NCI-H1436 treated with DMSO at 0.1 percent for 48 hours (cell line): ENCODE measurements at regions not wholly inside any gene's neighbourhood (a gene's known extent, or its start where the extent isn't known, plus 50 kb on each side); places are given as distances from the start of the nearest gene placed in this dataset.

ENCODE experiments used
- DNase-seq: peaks from one replicate; lab custom pipeline; 2025; lab: John Stamatoyannopoulos, UW

- DNase-seq, result no peak
Measured at GRCh38 chr6:165950316-165950715, 217.3 kb downstream of the TBXT start.

DNA sequence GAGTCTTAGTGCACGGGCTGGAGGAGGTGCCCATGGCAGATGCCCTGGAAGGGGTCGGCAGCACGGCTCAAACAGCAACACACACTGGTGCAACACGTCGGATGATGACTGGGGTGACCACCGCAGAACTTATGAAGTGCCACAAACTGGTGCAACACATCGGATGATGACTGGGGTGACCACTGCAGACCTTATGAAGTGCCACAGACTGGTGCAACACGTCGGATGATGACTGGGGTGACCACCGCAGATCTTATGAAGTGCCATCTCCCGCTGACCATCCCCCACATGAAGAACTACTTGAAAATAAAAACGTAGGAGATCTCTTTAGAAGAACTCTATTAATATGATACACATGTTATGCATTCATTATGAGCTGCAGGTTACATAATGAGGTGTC is 218.3 kb downstream of the TBXT start:
- DNase-seq, result no peak

GRCh38 chr6:165944002-165944466 is 223.6 kb downstream of the TBXT start:
- no peak for DNase-seq

DNA sequence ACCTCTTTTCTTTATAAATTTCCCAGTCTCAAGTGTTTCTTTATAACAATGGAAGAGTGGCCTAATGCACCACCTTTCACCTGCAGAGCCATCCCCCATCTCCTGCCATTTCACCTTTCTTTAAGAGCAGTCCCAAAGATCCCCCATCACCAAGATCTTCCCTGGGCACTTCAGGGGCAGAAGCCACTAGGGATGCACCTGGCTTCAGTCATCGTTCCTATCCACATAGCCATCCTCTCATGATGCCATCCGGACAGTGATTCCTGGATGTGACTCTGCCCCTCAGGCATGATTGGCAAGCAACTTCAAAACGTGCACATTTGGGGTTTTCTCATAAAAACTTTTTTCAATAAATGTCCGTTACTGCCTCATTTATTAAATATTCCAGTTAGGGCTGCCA is 225.9 kb downstream of the TBXT start:
- DNase-seq, result no peak

DNA sequence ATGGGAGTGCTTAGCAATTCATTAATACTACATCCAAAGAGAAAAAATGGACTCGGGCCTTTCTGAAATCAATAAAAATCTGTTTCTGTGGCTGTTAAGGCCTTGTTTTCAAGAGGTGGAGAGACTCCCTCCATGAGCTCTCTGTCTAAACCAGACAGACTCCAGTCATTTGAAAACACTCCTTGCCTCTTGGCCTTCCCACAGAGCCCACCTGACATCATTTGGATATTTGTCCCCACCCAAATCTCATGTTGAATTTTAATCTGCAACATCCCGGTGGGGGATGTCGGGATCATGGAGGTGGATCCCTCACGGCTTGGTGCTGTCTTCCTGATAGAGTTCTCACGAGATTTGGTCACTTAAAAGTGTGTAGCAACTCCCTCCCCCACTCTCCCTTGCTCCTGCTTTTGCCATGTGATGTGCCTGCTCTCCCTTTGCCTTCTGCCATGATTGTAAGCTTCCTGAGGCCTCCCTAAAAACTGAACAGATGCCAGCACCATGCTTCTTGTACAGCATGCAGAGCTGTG is 226.3 kb downstream of the TBXT start:
- DNase-seq, result no peak

DNA sequence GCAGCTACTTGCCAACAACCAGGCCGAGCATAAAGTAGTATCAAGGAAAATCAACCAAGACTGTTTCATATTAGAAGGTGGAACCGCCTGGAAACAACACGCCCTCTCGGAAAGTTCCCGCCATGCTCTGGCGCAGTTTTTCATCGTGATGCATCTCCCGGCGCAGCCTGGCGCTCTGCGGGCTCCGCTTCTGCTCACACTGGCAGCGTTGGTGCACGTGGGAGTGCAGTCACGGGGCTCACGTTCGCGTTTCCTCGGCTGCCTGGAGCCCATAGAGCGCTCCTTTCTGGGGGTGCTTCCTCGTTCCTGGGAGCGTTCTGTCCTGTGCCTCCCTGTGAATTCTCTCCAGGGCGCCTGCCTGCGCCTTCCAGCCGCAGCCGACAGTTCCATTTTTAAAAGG is 227.3 kb downstream of the TBXT start:
- DNase-seq, result no peak

DNA sequence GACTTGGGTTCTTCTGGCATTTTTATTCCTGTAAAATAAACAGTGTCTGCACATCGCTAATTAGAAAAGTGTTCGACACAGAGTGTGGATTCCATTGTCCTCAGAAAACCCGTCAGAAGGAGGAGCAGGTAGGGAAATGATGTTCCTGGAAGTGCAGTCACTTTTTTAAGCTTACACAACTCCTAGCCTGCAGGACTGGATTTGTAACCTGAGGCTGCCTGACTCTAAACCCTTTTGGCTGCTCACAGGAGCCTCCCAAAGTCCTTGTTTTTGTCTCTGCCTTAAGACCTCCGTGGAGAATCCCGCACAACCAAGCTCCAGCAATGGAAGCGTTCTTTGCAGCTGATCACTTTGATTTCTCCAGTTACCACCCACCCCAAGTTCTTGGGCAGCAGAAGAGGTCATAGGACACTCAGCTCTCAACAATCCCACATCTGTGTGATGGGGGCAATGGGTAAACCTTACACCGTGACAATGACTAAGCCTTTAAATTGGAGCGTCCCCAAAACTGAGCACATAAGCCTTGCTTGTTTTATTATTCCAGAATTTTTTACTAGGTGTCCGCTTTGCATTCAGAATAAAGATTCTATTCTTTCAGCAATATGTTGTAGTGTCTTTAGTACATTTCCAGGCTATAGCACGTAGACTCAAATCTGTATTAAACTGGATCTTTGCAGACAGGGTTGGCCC is 227.9 kb downstream of the TBXT start:
- DNase-seq, result no peak

DNA sequence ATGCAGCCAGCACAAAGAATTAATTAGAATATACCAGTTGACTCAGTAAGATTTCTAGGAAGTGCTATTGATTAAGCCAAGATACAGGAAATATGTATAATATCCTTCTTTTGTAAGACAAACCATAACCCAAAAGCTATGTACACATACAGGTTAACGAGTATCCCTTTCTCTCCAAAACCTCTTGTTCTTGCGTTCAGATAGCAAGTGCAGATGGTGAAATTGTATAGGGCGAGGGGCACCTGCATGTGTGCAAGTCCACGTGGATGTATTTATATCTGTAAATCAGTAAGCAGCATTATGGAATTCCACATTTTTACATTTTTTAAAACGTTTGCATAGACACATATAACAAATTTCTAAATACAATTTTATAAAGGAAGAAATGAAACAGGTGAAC is 228.6 kb downstream of the TBXT start:
- no peak for DNase-seq

GRCh38 chr6:165937564-165938358 is 229.9 kb downstream of the TBXT start:
- no peak for DNase-seq

GRCh38 chr6:165936660-165937059 is 231.0 kb downstream of the TBXT start:
- no peak for DNase-seq

DNA sequence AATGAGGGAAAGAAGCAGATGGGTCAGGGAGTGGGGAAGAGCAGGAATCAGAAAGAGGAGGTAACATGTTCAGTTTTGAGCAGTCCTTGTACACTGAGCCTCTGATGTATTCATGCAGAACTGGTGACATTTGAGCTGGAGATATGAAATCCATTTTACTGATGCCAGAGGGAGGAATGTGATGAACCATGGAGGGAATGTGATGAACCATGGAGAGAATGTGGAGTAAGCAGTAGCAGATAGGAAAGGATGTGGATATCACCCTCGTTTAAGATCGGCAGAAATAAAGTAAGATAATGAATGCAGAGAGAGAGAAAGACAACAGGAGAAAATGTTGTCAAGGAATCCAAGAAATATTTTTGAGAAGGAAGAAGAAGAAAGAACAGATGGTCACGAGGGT is 231.6 kb downstream of the TBXT start:
- no peak for DNase-seq

DNA sequence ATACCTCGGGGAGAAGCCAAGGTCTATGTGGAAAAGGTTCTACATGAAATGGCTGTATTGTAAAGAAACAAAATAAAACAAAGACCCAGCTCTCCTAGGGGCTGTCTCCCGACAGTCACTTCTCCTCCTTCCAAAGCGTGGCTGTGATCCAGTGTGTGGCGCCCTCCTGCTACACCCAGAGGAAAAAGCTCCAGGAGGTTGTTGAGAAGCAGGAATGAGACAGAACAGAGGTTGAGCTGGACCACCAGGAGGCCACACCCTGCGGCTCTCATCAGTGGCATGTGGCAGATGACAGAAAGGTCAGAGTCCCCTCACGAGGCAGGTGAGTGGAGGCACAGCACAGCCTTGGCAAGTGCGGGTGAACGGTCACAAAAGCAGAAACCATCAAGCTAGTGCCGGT is 236.0 kb downstream of the TBXT start:
- DNase-seq, result no peak

DNA sequence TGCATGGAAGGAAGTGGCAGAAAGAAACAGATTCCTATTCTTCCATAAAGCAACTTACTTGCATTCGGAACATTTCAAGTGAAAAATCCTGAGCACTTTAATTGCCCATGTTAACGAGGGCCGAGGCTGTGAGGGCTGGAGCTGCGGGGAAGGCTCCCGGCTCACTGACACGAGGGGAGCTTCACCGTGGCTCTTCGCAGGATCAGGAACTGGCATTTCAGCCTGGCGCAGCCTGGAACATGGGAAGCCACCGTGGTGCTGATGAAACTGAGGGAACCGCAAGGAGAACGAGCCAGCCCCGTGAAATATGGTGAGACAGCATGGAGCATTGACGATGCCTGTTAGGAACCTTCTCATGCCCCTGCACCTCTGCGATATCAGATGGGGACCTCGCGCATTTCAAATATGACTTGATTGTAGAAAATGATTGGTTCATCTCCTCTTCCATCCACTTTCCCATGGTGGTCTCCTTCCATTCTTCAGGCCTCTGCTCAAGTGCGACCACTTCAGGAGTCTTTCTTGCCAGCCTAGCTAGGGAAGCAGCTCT is 236.9 kb downstream of the TBXT start:
- DNase-seq, result no peak

DNA sequence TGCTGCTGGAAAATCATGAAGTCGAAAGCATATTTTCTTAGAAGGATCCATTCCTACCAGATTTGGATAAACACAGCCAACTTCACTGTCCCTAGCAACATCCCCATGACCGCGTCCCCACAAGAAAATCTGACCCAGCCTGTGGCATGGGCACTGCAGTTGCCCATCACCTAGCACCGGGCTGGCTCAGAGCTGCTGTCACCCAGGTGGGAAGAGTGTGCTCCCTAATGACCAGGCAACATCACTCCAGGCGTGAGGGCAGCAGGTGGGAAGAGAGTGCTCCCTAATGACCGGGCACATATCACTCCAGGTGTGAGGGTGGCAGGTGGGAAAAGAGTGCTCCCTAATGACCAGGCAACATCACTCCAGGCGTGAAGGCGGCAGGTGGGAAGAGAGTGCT is 238.0 kb downstream of the TBXT start:
- no peak for DNase-seq

GRCh38 chr6:165926378-165926777 is 241.3 kb downstream of the TBXT start:
- no peak for DNase-seq

DNA sequence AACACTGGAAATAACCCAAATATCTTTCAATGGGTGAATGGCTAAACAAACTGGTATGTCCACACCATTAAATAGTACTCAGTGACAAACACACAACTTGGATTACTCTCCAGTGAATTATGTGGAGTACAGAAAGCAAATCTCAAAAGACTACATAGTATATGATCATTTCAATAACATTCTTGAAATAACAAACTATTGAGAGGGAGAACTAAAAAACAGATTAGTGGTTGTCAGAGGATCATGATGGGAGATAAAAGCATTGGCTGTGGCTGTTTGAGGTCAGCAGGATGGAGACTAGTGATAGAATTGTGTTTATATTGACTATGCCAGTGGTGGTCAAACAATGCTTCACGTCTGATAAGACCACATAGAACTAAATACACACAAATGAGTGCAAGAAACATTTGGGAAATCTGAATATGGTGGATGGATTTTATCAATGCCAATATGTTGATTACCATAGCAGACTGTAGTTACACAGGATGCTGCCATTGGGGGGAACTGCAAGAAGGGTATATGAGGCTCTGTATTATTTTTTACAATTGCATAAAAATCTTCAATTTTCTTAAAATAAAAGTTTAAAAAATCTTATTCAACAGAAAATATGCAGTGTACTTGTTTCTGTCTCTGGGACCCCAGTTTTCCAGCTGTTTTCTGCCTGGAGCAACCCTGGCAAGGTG is 242.0 kb downstream of the TBXT start:
- no peak for DNase-seq

DNA sequence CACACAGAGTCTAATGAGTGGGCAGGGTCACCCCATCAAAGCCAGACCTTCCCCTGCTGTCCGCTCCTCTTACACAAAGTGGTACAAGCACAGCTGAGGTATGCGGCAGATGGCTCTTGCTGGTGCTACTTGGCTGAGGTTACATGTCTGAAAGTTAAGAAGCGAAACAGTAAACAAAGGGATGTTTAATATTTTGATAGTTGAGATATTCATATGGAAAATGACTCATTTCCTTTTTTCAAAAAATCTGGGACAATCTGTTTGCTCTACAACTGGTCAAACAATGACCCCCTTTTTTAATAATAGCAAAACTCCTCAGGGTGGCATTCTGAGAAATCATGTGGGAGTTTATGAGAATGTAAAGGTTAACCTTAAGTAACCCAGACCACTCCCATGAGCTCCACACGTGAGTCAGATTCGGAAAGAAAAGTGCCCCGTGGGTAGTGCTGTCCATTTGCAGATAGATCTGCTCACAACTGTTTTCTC is 245.3 kb downstream of the TBXT start:
- DNase-seq, result no peak

DNA sequence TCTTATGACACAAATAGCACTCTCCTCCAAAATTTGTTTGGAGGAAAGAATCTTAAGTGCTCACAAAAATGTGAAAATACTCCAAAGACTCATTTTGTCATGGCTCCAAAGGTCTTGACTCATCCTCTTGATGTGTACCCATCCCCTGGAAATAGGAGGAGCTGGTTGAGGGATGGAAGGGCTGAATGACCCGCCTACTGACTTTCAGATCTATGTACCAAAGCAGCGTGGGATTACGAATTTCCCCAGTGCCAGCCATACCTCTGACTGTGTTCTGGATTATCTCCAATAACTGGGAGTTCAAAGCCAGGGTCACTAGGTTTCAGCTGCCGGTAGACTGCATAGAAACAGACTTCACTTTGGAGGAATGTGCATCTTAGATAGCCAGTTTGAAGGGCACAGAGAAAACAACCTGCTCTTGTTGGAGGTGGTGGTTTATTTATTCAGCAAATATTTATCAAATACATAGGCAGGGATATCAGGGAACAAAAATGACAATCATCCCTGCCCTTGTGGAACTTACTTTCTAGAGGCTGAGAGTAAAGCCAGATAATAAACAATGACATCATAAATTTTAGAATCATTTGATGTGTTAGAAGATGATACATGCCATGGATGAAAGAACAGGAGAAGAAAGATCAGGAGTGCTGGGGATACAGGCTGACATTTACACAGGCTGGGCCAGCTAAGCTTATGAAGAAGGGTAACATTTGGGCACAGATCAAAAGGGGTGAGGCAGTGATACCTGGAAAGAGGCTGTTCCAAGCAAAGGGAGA is 246.6 kb downstream of the TBXT start:
- no peak for DNase-seq

DNA sequence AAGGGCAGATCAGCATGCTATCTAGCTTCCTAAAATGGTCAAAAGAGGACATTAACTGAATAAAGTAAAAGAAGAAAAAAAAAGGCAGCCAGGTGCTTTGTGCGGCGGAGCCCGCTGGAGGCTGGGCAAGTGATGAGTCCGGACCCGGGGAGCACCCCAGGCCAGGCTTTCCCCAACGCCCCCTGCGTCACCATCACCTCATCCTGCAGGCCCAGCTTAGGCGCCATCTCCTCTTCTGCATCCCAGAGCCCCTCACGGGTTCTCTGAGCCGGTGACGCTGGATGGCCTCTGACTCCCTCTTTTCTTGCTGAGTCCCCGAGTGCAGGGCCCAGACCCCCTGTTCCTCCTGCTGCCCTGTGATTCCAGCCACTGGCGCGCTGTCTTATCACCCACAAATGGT is 250.1 kb downstream of the TBXT start:
- no peak for DNase-seq

GRCh38 chr6:165915022-165915770 is 252.2 kb upstream of the PDE10A start:
- no peak for DNase-seq
